K562 (cell line): ENCODE measurements at regions not wholly inside any gene's neighbourhood (a gene's known extent, or its start where the extent isn't known, plus 50 kb on each side); places are given as distances from the start of the nearest gene placed in this dataset.
A peak's percentile ranks its signal among the peaks of the same experiment; 100 is the strongest.

Experiments
- ATAC-seq: fragments of 200-7000 bp; cut with Tn5 transposase; 3 replicates; pipeline ENCODE4 v1.9.1; 2020; ENCODE audit warnings: moderate library complexity
- BruUV-seq: library from RNA; stranded (reverse); fragments of 400-500 nt; replicated peaks from 2 replicates; lab custom pipeline; 2021; lab: Mats Ljungman, UMichigan
- CTCF ChIA-PET: fragments of 300-600 bp; formaldehyde crosslinking; extraction: SDS; loops from one replicate; lab custom pipeline; 2021; ENCODE audit warnings: low intra/inter-chr PET ratio; lab: Yijun Ruan, JAX
- POLR2A ChIA-PET: fragments of 300-600, 350-650 bp; sonication (Branson Sonifier 250); formaldehyde crosslinking; extraction: SDS; loops from one replicate; lab custom pipeline; 2021; ENCODE audit warnings: antibody characterized with exemption, inconsistent platforms; lab: Yijun Ruan, JAX
- DNase-seq, 4 experiments: peaks; one replicate each; pipeline versions ENCODE4 v3.0.0 to v3.0.0-alpha.2; 2011 to 2018; ENCODE audit warnings: low spot score in 3 of 4, mixed read lengths in 3 of 4; ENCODE audit errors: extremely low read depth in 1 of 4
- FAIRE-seq: peaks from 2 replicates; lab custom pipeline; 2011; peaks lifted over from hg19 to GRCh38; lab: Jason Lieb, UNC
- H2AFZ ChIP-seq: 2 replicates; pipeline ENCODE4 v1.6.0; 2011; ENCODE audit warnings: low read depth, low read length, control low read depth, inconsistent platforms
- H3K27ac ChIP-seq: fragments of 200-600 bp; 3 replicates; pipeline ENCODE4 v1.8.0; 2011; ENCODE audit warnings: low read depth, mild to moderate bottlenecking, control low read depth, inconsistent platforms, low read length, moderate library complexity, mixed read lengths; ENCODE audit errors: extremely low read depth
- H3K27me3 ChIP-seq, 2 experiments: fragments of 300-600 bp in 1 of 2; 2 replicates in 1 of 2; 3 replicates in 1 of 2; pipeline versions ENCODE4 v1.6.0 to v1.8.0; 2011; ENCODE audit warnings: inconsistent platforms in 2 of 2, low read length in 2 of 2, mild to moderate bottlenecking in 1 of 2, mixed read lengths in 1 of 2, moderate library complexity in 1 of 2; ENCODE audit not compliant: control insufficient read depth in 2 of 2, insufficient read depth in 2 of 2
- H3K36me3 ChIP-seq: fragments of 300-600 bp; 3 replicates; pipeline ENCODE4 v1.8.0; 2011; ENCODE audit warnings: mild to moderate bottlenecking, low read length, inconsistent platforms; ENCODE audit not compliant: control insufficient read depth, insufficient read depth
- H3K4me1 ChIP-seq, 2 experiments: fragments of 200-600 bp in 1 of 2; replicated peaks in 1 of 2; 2 replicates in 1 of 2; 3 replicates in 1 of 2; pipeline versions ENCODE4 v1.5.1 to v1.8.0; 2011; ENCODE audit warnings: inconsistent platforms in 2 of 2, low read length in 2 of 2, mild to moderate bottlenecking in 1 of 2, mixed read lengths in 1 of 2, moderate library complexity in 1 of 2; ENCODE audit not compliant: control insufficient read depth in 2 of 2, insufficient read depth in 2 of 2
- H3K4me2 ChIP-seq: 2 replicates; pipeline ENCODE4 v1.6.1; 2011; ENCODE audit warnings: low read length, control low read depth, inconsistent platforms, mixed read lengths; ENCODE audit not compliant: insufficient read depth
- H3K4me3 ChIP-seq: fragments of 200-600 bp; sonication (generic), shearing (Covaris generic); 2 replicates; pipeline ENCODE4 v1.5.1; 2016; ENCODE audit warnings: control low read depth, inconsistent platforms
- H3K79me2 ChIP-seq: fragments of 200-600 bp; 3 replicates; pipeline ENCODE4 v1.8.0; 2011; ENCODE audit warnings: low read length, inconsistent platforms; ENCODE audit not compliant: control insufficient read depth, insufficient read depth
- H3K9ac ChIP-seq, 2 experiments: 2 replicates each; pipeline versions ENCODE4 v1.6.0 to v1.6.1; 2011; ENCODE audit warnings: low read depth in 2 of 2, low read length in 2 of 2, control low read depth in 1 of 2, inconsistent platforms in 1 of 2, mild to moderate bottlenecking in 1 of 2, mixed read lengths in 1 of 2; ENCODE audit not compliant: insufficient read depth in 1 of 2
- H3K9me1 ChIP-seq: one replicate; pipeline ENCODE4 v1.6.0; 2011; ENCODE audit warnings: inconsistent platforms, mild to moderate bottlenecking, low read length, moderate library complexity; ENCODE audit not compliant: control insufficient read depth, insufficient read depth
- H3K9me3 ChIP-seq: replicated peaks from 2 replicates; pipeline ENCODE4 v1.5.1; 2011; ENCODE audit warnings: low read depth, low read length, inconsistent platforms; ENCODE audit not compliant: control insufficient read depth, insufficient read depth
- H4K20me1 ChIP-seq: replicated peaks from 2 replicates; pipeline ENCODE4 v1.6.1; 2011; ENCODE audit warnings: low read length, inconsistent platforms, mixed read lengths; ENCODE audit not compliant: control insufficient read depth, insufficient read depth
- KAT7 ChIP-seq: sonication (generic); formaldehyde crosslinking; IDR thresholded peaks from 2 replicates; pipeline ENCODE4 v1.8.0; 2022; ENCODE audit warnings: missing genetic modification reagents, mild to moderate bottlenecking, borderline replicate concordance
- MCM3 ChIP-seq: fragments of 450-650 bp; IDR thresholded peaks from 2 replicates; pipeline ENCODE4 v1.6.1; 2016
- MCM5 ChIP-seq: fragments of 450-650 bp; IDR thresholded peaks from 2 replicates; pipeline ENCODE4 v1.6.1; 2016; ENCODE audit warnings: low read depth
- NCOA6 ChIP-seq: fragments of 450-650 bp; IDR thresholded peaks from 2 replicates; pipeline ENCODE4 v1.6.1; 2017; ENCODE audit warnings: mild to moderate bottlenecking
- SPI1 ChIP-seq: IDR thresholded peaks from 2 replicates; pipeline ENCODE4 v1.6.1; 2011; ENCODE audit warnings: low read depth, low read length, control low read depth, borderline replicate concordance
- VEZF1 ChIP-seq: fragments of 200-800 bp; sonication (Bioruptor generic); IDR thresholded peaks from 2 replicates; pipeline ENCODE4 v1.6.1; 2017; ENCODE audit warnings: missing genetic modification characterization, missing compliant biosample characterization
- ZNF253 ChIP-seq: fragments of 250-450 bp; sonication (Bioruptor Pico); conservative IDR thresholded peaks from 2 replicates; pipeline ENCODE4 v1.6.1; 2021; ENCODE audit warnings: mild to moderate bottlenecking
- ZNF354B ChIP-seq: fragments of 250-450 bp; sonication (Bioruptor Pico); IDR thresholded peaks from 2 replicates; pipeline ENCODE4 v1.4.0; 2020
- WGBS: fragments of 100-300 bp; shearing (Covaris generic); methylation state at CpG from one replicate; pipeline ENCODE4 v1.1.6; 2016; ENCODE audit warnings: low coverage, mixed read lengths; ENCODE audit not compliant: insufficient coverage; ENCODE audit errors: missing lambda C conversion rate; 5-methylcytosine and 5-hydroxymethylcytosine counted together
- in situ Hi-C: fragments of 300-500 bp; cut with MboI; formaldehyde crosslinking; loops from 4 replicates; pipeline ENCODE4 v1.15.0; 2018; ENCODE audit warnings: inconsistent platforms, mixed read lengths
- intact Hi-C: fragments of 100-400 bp; cut with micrococcal nuclease; formaldehyde crosslinking; loops from 2 replicates; pipeline ENCODE4 v1.14.2; 2022

GRCh38 chr22:47944941-47945340 is 1182.5 kb downstream of the TBC1D22A start:
- no peak for ATAC-seq
- in situ Hi-C loops: no loop called here
- FAIRE-seq: no peak

GRCh38 chr22:47943729-47944700 is 1181.6 kb downstream of the TBC1D22A start:
- Histone ChIP-seq H3K9me3 (no peaks in the 10 kb centered on the region), H4K20me1 (no peaks in the 10 kb centered on the region), H3K36me3 (no peaks in the 10 kb centered on the region), H3K9me1 (no peaks in the 10 kb centered on the region)
- DNase-seq (no peak), FAIRE-seq (no peak), ATAC-seq (no peak)
- in situ Hi-C loops: no loop called here
- peak; percentile 9; the same call in 1 of the 2 replicates for TF ChIP-seq SPI1
- TF ChIP-seq VEZF1: no peak
- TF ChIP-seq, all 486 proteins: peak for 1
- no peak overlapping the region for H3K4me2 ChIP-seq
- BruUV-seq: no TSS peak
- no peak overlapping the region for H3K9ac ChIP-seq
- CTCF ChIA-PET: no interaction called here
- no peaks in the 10 kb centered on the region for H3K79me2 ChIP-seq
- H3K4me3 ChIP-seq: no peak overlapping the region
- no peak overlapping the region for H2AFZ ChIP-seq
- intact Hi-C loops: no loop called here
- POLR2A ChIA-PET: no interaction called here
- no peak overlapping the region for H3K27ac ChIP-seq
- WGBS: 21% methylated on average over 11 of the region's 13 CpGs
- no peaks in the 10 kb centered on the region; a peak in 1 of 5 replicates for H3K27me3 ChIP-seq
- no peaks in the 10 kb centered on the region for H3K4me1 ChIP-seq

More at GRCh38 chr22:47944941-47945340, 1182.5 kb downstream of the TBC1D22A start:
- no TSS peak for BruUV-seq
- no peak for DNase-seq
- H3K9ac ChIP-seq: no peak overlapping the region
- CTCF ChIA-PET: no interaction called here
- H4K20me1 ChIP-seq: no peaks in the 10 kb centered on the region
- H3K4me2 ChIP-seq: no peak overlapping the region
- H3K79me2 ChIP-seq: no peaks in the 10 kb centered on the region
- TF ChIP-seq MCM3 (no peak), ZNF253 (CRISPR knock-in tag) (no peak), NCOA6 (no peak), MCM5 (no peak), KAT7 (CRISPR knock-in tag) (no peak), ZNF354B (CRISPR knock-in tag) (no peak)
- no peaks in the 10 kb centered on the region for H3K9me1 ChIP-seq
- H2AFZ ChIP-seq: no peak overlapping the region
- H3K27me3 ChIP-seq: no peaks in the 10 kb centered on the region; a peak in 1 of 5 replicates
- no peaks in the 10 kb centered on the region for H3K36me3 ChIP-seq
- no peak overlapping the region for H3K27ac ChIP-seq
- no peaks in the 10 kb centered on the region for H3K9me3 ChIP-seq
- WGBS: 9% methylated on average over 4 of the region's 6 CpGs
- no peaks in the 10 kb centered on the region for H3K4me1 ChIP-seq
- POLR2A ChIA-PET: no interaction called here
- intact Hi-C loops: no loop called here
- H3K4me3 ChIP-seq: no peak overlapping the region
